NCI-H2171 treated with DMSO at 0.1 percent for 48 hours (cell line): ENCODE measurements at regions not wholly inside any gene's neighbourhood (a gene's known extent, or its start where the extent isn't known, plus 50 kb on each side); places are given as distances from the start of the nearest gene placed in this dataset.
"Not testable (repeated sequence)": the region's sequence is repeated elsewhere in the genome, so short reads cannot be mapped to it uniquely, and the experiment has no call there.

Source experiments
- DNase-seq: peaks from one replicate; lab custom pipeline; 2025; lab: John Stamatoyannopoulos, UW

- not testable (repeated sequence) for DNase-seq
Measured at GRCh38 chr3:125822175-125822574, 146.8 kb upstream of the ROPN1B start.

- DNase-seq: not testable (repeated sequence)
Measured at GRCh38 chr3:125831005-125831750, 137.8 kb upstream of the ROPN1B start.

DNA sequence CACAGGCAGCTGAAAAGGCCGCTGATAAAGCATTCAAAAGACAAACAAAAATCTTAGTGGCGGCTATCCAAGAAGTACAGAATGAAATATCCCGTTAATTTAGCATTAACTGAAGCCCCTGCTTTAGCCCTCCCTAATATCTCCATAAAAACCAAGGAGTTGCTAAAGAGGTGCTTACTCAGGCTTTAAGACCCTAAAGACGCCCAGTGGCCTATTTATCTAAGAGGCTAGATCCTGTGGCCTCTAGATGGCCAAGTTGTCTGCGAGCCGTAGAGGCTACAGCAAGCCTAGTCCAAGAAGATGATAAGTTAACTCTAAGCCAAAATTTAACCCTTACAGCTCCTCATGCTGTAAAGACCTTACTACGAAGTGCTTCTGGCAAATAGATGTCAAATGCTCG is 133.4 kb upstream of the ROPN1B start:
- DNase-seq: not testable (repeated sequence)

- not testable (repeated sequence) for DNase-seq
Measured at GRCh38 chr3:125836011-125836551, 132.9 kb upstream of the ROPN1B start.

GRCh38 chr3:125836786-125837185 is 132.2 kb upstream of the ROPN1B start:
- DNase-seq: not testable (repeated sequence)

- not testable (repeated sequence) for DNase-seq
Measured at GRCh38 chr3:125838857-125839256, 130.1 kb upstream of the ROPN1B start.

DNA sequence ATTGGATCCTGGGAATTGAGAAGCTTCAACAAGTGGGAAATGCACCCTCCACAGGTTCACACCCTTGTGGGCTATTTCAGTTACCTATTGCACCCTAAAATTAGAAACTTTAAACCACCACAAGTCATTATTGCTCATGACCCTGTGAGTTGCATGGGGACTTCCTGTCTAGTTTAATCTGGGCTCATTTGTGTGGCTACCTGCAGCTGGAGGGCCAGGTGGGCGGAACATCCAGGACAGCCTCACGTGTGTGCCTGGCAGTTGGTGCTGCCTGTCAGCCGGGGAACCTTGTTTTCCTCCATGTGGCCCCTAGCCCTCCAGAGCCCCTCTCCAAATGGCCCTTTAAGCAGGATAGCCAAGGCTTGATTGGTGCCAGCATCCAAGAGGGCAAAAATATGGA is 128.5 kb upstream of the ROPN1B start:
- DNase-seq: not testable (repeated sequence)

GRCh38 chr3:125847966-125848365 is 121.0 kb upstream of the ROPN1B start:
- not testable (repeated sequence) for DNase-seq

- DNase-seq: not testable (repeated sequence)
Measured at GRCh38 chr3:125855006-125855405, 114.0 kb upstream of the ROPN1B start.

DNA sequence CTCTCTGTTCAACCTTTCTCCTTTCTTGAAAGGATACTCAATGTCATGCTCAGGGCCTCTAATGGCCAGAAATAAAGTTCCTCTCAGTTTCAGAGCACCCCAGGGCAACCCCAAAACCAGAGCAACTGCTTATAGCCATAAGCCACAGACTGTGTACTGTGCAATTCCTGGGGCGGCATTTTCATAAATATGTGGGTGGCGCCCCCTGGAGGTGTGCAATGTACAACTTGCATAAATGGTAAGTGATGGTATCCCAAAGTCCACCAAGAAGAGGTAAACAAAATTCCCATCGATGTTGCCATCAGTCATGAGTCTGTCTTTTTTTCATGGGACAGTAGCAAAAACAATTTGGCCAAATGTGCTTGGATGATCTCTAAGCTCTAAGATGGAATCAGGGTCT is 108.4 kb upstream of the ROPN1B start:
- DNase-seq: not testable (repeated sequence)

GRCh38 chr3:125862841-125863254 is 106.1 kb upstream of the ROPN1B start:
- not testable (repeated sequence) for DNase-seq

DNA sequence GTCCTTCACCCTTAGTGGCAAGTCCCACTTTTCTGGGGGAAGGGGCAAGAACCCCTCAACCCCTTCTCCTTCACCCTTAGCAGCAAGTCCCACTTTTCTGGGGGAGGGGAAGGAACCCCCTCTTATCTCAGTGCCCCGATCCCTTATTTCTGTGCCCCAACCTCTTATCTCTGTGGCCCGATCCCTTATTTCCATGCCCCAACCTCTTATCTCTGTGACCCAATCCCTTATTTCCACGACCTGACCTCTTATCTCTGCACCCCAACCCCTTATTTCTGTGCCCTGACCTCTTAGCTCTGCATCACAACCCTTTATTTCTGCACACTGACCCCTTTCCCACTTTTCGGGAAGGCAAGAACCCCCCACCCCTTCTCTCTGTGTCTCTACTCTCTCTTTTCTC is 104.4 kb upstream of the ROPN1B start:
- DNase-seq: not testable (repeated sequence)

GRCh38 chr3:125886006-125886405 is 83.0 kb upstream of the ROPN1B start:
- DNase-seq: peak; percentile 96

DNA sequence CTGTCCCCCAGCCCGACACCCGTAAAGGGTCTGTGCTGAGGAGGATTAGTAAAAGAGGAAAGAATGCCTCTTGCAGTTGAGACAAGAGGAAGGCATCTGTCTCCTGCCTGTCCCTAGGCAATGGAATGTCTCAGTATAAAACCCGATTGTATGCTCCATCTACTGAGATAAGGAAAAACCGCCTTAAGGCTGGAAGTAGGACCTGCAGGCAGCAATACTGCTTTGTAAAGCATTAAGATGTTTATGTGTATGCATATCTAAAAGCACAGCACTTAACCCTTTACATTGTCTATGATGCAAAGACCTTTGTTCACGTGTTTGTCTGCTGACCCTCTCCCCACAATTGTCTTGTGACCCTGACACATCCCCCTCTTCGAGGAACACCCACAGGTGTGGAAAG is 69.8 kb upstream of the ROPN1B start:
- DNase-seq: not testable (repeated sequence)

- not testable (repeated sequence) for DNase-seq
Measured at GRCh38 chr3:125901473-125901872, 67.5 kb upstream of the ROPN1B start.

DNA sequence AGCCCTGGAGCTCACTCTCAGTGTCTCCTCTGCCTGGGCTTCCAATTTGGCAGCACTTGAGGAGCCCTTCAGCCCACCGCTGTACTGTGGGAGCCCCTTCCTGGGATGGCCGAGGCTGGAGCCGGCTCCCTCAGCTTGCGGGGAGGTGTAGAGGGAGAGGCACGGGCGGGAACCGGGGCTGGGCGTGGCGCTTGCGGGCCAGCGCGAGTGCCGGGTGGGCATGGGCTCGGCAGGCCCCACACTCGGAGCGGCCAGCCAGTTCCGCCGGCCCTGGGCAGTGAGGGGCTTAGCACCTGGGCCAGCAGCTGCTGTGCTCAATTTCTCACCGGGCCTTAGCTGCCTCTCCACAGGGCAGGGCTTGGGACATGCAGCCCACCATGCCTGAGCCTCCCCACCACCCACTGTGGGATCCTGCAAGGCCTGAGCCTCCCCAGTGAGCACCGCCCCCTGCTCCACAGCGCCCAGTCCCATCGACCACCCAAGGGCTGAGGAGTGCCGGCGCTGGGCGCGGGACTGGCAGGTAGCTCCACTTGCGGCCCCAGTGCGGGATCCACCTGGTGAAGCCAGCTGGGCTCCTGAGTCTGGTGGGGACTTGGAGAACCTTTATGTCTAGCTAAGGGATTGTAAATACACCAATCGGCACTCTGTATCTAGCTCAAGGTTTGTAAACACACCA is 65.1 kb upstream of the ROPN1B start:
- DNase-seq: not testable (repeated sequence)

DNA sequence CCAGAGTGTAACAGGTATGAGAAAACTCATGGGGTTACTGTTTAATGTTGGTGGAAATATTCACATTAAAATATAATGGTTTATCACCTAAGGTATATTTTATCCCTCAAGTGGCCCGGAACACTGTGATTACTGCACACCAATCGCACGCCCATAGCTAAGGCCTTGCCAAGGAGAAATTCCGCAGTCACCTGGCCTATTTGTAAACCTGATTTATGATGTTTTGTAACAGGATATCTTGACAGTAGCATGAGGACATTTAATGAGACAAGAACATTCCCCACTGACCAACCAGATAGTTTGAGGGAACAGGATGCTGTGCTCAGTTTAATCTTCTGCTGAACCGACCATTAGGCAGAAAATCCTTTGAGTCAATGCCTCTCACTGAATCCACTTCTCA is 61.7 kb upstream of the ROPN1B start:
- not testable (repeated sequence) for DNase-seq

GRCh38 chr3:125910851-125911250 is 58.1 kb upstream of the ROPN1B start:
- DNase-seq: not testable (repeated sequence)

DNA sequence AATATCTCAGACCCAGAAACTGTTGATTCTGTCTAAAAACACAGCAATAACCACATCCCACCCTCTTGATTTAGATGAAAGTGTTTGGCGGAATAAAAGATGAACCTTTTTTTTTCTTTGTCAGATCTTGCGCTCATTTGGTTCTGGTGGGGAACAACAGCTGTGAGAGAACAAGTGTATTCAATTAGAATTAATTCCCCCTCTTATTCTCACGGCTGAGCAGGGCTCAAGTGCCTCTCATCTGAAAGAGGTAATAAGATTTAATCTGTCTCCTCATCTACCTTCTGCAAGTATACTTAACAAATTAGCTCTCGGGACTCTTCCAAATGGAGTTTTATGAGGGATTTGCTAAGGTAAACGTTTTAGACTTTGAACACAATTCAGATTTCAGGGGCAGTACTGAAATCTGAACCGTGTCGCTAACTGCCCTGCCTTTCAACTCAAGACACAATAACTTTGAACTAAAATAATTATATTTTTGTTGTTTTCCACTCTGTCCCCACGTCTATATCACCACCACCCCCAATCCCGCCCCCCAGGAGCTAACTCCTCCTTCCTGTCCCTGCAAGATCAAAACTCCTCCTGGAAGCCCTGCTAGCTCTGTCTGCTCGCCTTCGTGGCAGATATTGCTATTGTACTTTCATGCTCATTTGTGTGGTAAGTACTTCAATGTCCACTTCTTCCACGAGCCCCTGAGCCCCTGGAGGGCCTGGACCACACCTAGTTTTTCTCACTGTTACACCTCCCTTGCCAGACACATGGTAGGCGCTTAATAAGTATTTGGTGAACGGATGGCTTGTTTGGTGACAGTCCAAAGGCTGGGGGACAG is 54.2 kb upstream of the ROPN1B start:
- DNase-seq: peak; percentile 75

GRCh38 chr3:125915437-125915787 is 53.6 kb upstream of the ROPN1B start:
- DNase-seq: not testable (repeated sequence)

DNA sequence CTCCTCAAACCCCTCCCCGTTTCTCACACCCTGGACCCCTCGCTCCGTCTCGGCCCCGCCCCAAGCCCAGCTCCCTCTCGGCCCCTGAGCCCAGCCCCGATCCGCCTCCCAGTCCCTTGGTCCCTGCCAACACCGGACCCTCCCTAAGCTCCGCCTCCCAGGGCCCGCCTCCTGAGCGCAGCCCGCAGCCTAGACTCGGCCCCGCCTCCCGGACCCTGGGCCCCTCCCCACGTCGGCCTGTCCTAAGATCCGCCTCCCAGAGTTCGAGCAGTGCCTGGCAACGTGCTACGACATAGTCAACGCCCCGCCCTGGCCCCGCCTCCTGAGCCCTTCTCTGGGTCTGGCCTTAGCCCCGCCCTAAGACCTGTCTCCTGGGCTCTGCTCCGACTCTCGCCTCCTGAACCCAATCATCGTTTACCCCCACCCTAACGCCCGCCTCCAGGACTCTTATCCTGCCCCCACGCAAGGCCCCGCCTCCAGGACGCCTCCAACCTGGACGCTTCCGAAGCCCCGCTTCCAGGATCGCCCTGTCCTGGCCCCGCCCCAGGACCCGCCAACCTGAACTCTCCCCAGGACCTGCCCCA is 53.1 kb upstream of the ROPN1B start:
- peak; percentile 98 for DNase-seq
